ENCODE measurements at regions not wholly inside any gene's neighbourhood (a gene's known extent, or its start where the extent isn't known, plus 50 kb on each side); places are given as distances from the start of the nearest gene placed in this dataset.

- Mint-ChIP-seq H3K36me3 (ENCODE audit: low read depth) (no peaks in the 10 kb centered on the region), H3K9me3 (peaks cover 4% of the 10 kb centered on the region), H3K27ac (no peak overlapping the region), H3K4me1 (peaks cover 9% of the 10 kb centered on the region), H3K27me3 (ENCODE audit: insufficient read depth) (peaks cover 6% of the 10 kb centered on the region), H3K4me3 (no peak overlapping the region)
- TF ChIP-seq, protein P1, sequence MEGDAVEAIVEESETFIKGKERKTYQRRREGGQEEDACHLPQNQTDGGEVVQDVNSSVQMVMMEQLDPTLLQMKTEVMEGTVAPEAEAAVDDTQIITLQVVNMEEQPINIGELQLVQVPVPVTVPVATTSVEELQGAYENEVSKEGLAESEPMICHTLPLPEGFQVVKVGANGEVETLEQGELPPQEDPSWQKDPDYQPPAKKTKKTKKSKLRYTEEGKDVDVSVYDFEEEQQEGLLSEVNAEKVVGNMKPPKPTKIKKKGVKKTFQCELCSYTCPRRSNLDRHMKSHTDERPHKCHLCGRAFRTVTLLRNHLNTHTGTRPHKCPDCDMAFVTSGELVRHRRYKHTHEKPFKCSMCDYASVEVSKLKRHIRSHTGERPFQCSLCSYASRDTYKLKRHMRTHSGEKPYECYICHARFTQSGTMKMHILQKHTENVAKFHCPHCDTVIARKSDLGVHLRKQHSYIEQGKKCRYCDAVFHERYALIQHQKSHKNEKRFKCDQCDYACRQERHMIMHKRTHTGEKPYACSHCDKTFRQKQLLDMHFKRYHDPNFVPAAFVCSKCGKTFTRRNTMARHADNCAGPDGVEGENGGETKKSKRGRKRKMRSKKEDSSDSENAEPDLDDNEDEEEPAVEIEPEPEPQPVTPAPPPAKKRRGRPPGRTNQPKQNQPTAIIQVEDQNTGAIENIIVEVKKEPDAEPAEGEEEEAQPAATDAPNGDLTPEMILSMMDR (conservative IDR thresholded peaks at IDR 0.05), result no peak
- no peaks in the 10 kb centered on the region for H3K4me1 ChIP-seq (ENCODE audit: control insufficient read depth, insufficient read depth, low read length)
- WGBS, 2 experiments (ENCODE audit: insufficient coverage in 1 of 2, insufficient read length in 1 of 2), result 64 to 73% methylated on average over 10 of the region's 10 CpGs
- no peak overlapping the region for H3K27ac ChIP-seq (ENCODE audit: low read depth, low read length)
- DNase-seq, result no peak
- no peaks in the 10 kb centered on the region for H3K27me3 ChIP-seq (ENCODE audit: control insufficient read depth, insufficient read depth, low read length, poor library complexity, severe bottlenecking)
- no peaks in the 10 kb centered on the region for H3K36me3 ChIP-seq (ENCODE audit: control insufficient read depth, insufficient read depth, low read length)
- H3K9ac ChIP-seq (ENCODE audit: extremely low read depth, low read length, poor library complexity, severe bottlenecking), result no peak overlapping the region
- no peaks in the 10 kb centered on the region for H3K9me3 ChIP-seq (ENCODE audit: control insufficient read depth, low read length)
- H3K4me3 ChIP-seq (ENCODE audit: low read length), result no peak overlapping the region
Observed at GRCh38 chr6:88519301-88520016, 353.3 kb upstream of the CNR1 start.

DNA sequence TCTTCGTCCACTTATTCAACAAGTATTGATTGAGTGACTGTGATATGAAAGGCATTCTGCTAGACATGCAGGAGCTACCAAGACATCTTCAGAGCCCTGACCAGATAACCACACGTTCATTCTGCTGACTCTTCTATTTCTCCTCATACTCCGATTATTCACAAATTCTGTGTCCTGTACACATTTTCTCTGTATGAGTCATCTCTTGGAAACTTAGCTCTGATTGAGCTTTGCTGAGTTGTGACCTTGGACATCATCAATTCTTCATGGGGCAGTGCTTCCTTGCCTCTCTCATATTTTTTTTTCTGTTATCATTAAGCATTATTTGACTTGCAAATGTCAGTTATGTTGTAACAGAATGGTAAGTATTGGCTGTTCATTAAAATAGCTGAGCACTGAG is 351.6 kb upstream of the CNR1 start:
- Histone ChIP-seq H3K4me3 (ENCODE audit: low read length) (no peak overlapping the region), H3K27me3 (ENCODE audit: control insufficient read depth, insufficient read depth, low read length, poor library complexity, severe bottlenecking) (no peaks in the 10 kb centered on the region), H3K36me3 (ENCODE audit: control insufficient read depth, insufficient read depth, low read length) (no peaks in the 10 kb centered on the region), H3K4me1 (ENCODE audit: control insufficient read depth, insufficient read depth, low read length) (no peaks in the 10 kb centered on the region), H3K27ac (ENCODE audit: low read depth, low read length) (no peak overlapping the region), H3K9me3 (ENCODE audit: control insufficient read depth, low read length) (no peaks in the 10 kb centered on the region), H3K9ac (ENCODE audit: extremely low read depth, low read length, poor library complexity, severe bottlenecking) (no peak overlapping the region)
- peaks cover 9% of the 10 kb centered on the region for H3K4me1 Mint-ChIP-seq
- DNase-seq, result no peak
- 90 to 93% methylated on average over 2 to 3 of the region's 3 CpGs for WGBS, 2 experiments (ENCODE audit: insufficient coverage in 1 of 2, insufficient read length in 1 of 2)
- H3K4me3 Mint-ChIP-seq, result no peak overlapping the region
- peaks cover 4% of the 10 kb centered on the region for H3K9me3 Mint-ChIP-seq
- peaks cover 6% of the 10 kb centered on the region for H3K27me3 Mint-ChIP-seq (ENCODE audit: insufficient read depth)
- TF ChIP-seq, protein P1 (conservative IDR thresholded peaks at IDR 0.05), result no peak
- no peaks in the 10 kb centered on the region for H3K36me3 Mint-ChIP-seq (ENCODE audit: low read depth)
- H3K27ac Mint-ChIP-seq, result no peak overlapping the region

GRCh38 chr6:88513920-88514319 is 347.8 kb upstream of the CNR1 start:
- WGBS, 2 experiments (ENCODE audit: insufficient coverage in 1 of 2, insufficient read length in 1 of 2), result 88 to 93% methylated on average over 2 to 4 of the region's 4 CpGs
- DNase-seq, result no peak
- no peaks in the 10 kb centered on the region for H3K36me3 Mint-ChIP-seq (ENCODE audit: low read depth)

More at GRCh38 chr6:88513920-88514319, 347.8 kb upstream of the CNR1 start:
- H3K9me3 ChIP-seq (ENCODE audit: control insufficient read depth, low read length), result no peaks in the 10 kb centered on the region
- no peak overlapping the region for H3K4me3 ChIP-seq (ENCODE audit: low read length)
- H3K9ac ChIP-seq (ENCODE audit: extremely low read depth, low read length, poor library complexity, severe bottlenecking), result no peak overlapping the region
- Mint-ChIP-seq H3K9me3 (no peaks in the 10 kb centered on the region), H3K27me3 (ENCODE audit: insufficient read depth) (peaks cover 5% of the 10 kb centered on the region), H3K4me1 (no peaks in the 10 kb centered on the region), H3K4me3 (no peak overlapping the region), H3K27ac (no peak overlapping the region)
- H3K4me1 ChIP-seq (ENCODE audit: control insufficient read depth, insufficient read depth, low read length), result no peaks in the 10 kb centered on the region
- no peaks in the 10 kb centered on the region for H3K27me3 ChIP-seq (ENCODE audit: control insufficient read depth, insufficient read depth, low read length, poor library complexity, severe bottlenecking)
- TF ChIP-seq, protein P1 (conservative IDR thresholded peaks at IDR 0.05), result no peak
- no peaks in the 10 kb centered on the region for H3K36me3 ChIP-seq (ENCODE audit: control insufficient read depth, insufficient read depth, low read length)
- H3K27ac ChIP-seq (ENCODE audit: low read depth, low read length), result no peak overlapping the region

Measured in endodermal cell (in vitro differentiated cells).